DMS153 (cell line): ENCODE measurements at regions not wholly inside any gene's neighbourhood (a gene's known extent, or its start where the extent isn't known, plus 50 kb on each side); places are given as distances from the start of the nearest gene placed in this dataset.

Source experiments
- DNase-seq: peaks from one replicate; lab custom pipeline; 2025; lab: John Stamatoyannopoulos, UW

DNA sequence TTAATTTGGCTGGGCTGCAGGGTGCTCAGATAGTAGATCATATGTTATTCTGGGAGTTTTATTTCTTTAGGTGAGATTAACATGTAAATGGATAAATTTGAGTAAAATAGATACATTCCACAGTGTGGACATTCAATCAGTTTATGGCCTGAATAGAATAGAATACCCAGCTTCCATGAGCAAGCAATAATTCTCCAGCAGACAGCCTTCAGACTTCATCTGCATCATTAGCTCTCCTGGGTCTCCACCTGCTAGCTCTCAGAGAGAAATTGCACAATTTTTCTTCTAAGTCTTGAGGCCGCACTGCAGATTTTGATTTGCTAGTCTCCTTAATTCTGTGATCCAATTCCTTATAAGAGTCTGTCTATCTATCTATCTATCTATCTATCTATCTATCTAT, 420.3 kb upstream of the BOD1L1 start:
- DNase-seq, result no peak

GRCh38 chr4:14049946-14050345, 422.4 kb upstream of the BOD1L1 start:
- no peak for DNase-seq

DNA sequence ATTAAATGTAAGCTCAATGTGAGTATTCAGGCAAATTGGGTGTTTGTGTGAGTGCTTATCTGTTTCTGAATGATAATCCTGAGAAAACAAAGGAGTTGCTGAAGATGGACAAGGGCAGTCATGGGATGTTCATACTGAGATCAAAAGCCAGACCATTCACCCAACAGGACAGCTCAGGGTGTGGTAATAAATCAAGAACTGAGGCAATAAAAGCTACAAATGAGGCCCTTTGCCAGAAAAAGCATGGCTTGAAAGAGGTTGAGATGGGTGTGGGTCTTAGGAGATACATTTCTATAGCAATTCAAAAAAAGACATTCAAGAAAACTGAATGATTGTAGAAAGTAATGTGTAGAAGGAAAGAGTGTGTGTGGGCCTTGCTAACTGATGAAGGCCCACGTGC, 425.8 kb upstream of the BOD1L1 start:
- DNase-seq, result no peak

GRCh38 chr4:14054391-14054790, 426.9 kb upstream of the BOD1L1 start:
- DNase-seq, result no peak

- no peak for DNase-seq
Observed at GRCh38 chr4:14059006-14059405, 431.5 kb upstream of the BOD1L1 start.

DNA sequence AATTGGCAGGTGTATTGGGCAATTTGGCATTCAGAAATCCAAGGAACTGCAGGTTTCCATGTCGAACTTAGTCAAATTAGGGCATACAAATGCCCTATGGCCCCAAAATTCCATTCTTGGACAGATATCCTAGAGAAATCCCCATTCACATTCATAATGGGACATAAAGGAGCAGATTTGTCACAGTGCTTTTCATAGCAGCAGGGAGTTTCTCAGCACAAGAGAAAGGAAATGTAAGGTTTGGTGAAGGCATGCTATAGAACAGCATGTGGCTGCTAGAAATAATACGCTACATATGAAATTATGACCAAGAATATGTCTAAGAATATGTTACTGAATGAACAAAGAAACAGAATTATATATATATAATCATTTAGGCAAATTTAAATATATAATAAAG, 437.5 kb upstream of the BOD1L1 start:
- no peak for DNase-seq

DNA sequence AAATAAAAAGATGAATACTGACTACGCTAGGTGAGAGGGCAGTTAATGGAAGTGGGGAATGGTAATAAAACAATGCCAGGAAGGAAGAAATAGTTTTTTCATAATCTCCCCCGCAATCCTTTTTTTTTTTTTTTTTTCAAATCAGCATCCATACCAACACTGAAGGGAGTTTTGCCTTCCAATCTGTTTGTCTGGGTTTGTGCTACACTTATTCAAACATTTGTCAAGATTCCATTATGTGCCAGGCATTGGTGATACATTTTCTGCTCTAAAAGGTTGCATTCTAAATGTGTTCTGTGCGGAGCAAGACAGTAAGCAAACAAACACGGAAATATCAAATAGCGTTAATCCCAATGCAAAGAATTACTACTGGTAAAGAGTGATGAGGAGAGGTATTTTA, 437.9 kb upstream of the BOD1L1 start:
- no peak for DNase-seq

- DNase-seq, result no peak
Observed at GRCh38 chr4:14066979-14067378, 439.5 kb upstream of the BOD1L1 start.

- DNase-seq, result no peak
Observed at GRCh38 chr4:14069886-14070285, 442.4 kb upstream of the BOD1L1 start.

DNA sequence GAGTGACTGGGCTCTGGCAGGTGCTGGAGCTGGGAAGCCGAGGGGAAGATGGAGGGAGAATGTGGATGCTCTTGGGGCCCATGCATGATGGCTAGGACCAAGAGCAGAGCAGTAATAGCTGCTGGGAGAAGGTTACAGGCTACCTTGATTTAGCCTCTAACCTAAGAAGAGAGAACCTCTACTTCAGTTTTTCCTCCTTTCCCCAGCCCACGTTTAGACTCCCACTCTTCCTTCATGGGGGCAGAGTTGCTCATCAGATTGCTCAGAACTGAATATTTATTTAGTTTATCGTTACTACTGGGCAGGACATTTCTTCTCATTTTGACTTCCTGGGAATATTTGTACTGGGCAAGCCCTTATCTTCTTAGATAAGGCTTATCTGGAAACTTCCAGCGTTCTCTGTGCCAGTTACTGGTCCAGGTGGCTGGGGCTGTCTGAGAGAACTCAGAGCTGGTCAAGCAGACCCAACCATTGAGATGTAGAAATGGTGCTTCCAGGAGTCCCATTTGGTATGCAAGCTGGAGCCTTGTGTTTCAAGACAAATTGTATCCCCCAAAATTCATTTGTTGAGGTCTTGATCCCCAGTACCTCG, 442.9 kb upstream of the BOD1L1 start:
- no peak for DNase-seq

- DNase-seq, result no peak
Observed at GRCh38 chr4:14072506-14072905, 445.0 kb upstream of the BOD1L1 start.

GRCh38 chr4:14076776-14077175, 449.3 kb upstream of the BOD1L1 start:
- no peak for DNase-seq

GRCh38 chr4:14078326-14078725, 450.8 kb upstream of the BOD1L1 start:
- DNase-seq, result no peak

DNA sequence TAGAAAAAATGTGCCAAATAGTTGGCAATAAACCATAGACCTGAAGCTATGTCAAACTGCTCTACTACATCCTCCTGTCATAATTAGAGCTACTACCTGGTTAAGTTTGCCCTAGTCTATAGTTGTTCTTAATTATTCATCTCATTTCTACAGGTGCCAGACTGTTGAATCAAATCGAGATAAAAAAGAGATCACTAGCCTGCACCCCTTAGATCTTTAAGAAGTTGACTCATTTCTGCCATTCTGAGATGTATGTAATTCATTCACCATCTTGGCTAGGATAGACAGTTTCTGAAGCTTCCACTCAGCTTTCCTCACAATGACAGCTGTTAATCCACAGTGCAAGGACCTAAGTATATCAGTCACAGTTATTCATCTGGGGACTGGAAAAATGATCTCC, 452.1 kb upstream of the BOD1L1 start:
- DNase-seq, result no peak

DNA sequence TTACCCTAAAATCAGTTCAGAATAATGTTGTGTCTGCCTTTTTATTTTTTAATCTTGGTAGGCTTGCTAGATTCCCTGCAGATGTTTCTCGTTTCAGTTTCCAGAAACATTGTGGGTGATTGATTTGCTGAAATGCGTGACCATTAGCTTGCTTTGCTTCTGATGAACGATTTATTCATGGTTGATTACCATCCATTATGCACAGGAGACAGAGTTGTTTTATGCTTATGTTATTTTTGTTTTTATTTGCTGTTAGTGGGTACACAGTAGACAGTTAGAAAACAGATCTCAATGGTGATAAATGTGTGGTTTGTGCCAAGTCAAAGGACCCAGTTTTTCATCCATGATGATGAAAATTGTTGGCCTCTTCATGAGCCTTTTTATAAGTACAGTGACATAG, 455.6 kb upstream of the BOD1L1 start:
- no peak for DNase-seq

DNA sequence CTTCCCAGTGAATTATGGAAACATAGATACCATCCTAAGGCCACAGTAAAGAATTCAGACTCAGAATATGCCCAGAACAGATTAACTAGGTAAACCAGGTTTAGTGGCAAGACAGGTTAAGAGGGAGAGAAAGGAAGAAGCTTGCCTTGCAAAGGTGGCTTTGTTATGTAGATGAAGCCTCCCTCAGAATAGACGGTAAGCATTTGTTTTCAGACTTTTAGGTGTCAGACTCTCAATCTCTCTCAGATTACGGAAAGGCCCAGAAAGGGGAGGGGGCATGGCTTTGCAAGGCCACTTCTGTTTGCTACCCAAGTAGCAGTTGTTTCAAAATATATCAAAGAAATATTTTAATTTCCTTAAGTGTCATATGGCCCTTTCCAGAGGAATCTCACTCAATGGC, 457.1 kb upstream of the BOD1L1 start:
- DNase-seq, result no peak

DNA sequence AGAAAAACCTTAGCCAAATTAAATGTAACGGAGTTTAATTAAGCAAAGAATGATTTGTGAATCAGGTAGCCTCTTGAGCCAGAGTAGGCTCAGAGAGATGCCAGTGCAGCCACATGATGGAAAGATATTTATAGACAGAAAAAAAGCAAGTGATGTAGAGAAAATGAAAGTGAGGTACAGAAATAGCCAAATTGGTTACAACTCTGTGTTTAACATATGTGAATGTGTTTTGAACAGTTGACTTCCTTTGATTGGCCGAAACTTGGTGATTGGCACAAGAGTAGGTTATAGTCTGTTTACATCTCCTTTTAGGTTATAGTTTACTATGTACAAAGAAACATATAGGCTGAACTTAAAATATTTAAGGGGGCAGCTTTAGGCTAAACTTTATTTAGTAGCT, 459.9 kb upstream of the BOD1L1 start:
- DNase-seq, result no peak

- DNase-seq, result no peak
Observed at GRCh38 chr4:14087921-14088320, 460.4 kb upstream of the BOD1L1 start.

DNA sequence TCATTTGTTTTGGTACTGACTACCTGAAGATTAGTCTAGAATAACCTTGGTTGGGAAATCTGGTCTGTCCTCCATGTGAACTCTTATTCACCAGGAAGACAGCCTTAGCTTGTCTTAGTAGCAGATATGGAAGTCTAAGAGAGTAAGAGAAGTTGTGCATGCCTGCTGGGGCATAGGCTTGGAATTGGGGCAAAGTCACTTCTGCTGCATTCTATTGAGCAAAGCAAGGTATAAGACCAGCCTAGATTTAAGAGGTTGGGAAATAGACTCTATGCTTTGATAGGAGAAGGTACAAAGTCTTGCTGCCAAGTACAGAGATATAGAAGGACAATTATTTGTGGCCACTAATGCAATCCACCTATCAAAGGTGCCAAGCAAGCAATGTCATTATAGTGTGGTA, 464.0 kb upstream of the BOD1L1 start:
- DNase-seq, result no peak

- no peak for DNase-seq
Observed at GRCh38 chr4:14091966-14092365, 464.4 kb upstream of the BOD1L1 start.

- DNase-seq, result no peak
Observed at GRCh38 chr4:14092741-14093140, 465.2 kb upstream of the BOD1L1 start.

- no peak for DNase-seq
Observed at GRCh38 chr4:14095831-14096230, 468.3 kb upstream of the BOD1L1 start.

- DNase-seq, result no peak
Observed at GRCh38 chr4:14096396-14096965, 469.0 kb upstream of the BOD1L1 start.

DNA sequence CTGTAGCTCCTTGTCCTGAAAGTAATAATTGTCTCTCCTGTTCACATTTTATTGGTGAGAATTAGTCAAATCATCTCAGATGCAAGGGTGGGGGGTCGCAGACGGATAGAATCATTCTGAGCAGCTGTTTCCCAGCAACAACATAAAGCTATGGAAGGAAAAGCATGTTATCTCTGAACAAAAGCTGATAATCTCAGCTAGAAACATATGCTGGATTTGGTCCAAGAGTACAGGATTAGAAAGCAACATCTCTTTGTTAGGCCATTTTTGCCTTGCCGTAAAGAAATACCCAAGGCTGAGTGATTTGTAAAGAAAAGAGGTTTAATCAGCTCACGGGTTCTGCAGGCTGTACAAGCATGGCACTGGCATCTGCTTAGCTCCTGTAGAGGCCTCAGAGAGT, 472.8 kb upstream of the BOD1L1 start:
- no peak for DNase-seq

GRCh38 chr4:14110407-14110806, 482.9 kb upstream of the BOD1L1 start:
- DNase-seq, result no peak
